Activated naive CD8-positive, alpha-beta T cell (primary cell): ENCODE measurements at regions not wholly inside any gene's neighbourhood (a gene's known extent, or its start where the extent isn't known, plus 50 kb on each side); places are given as distances from the start of the nearest gene placed in this dataset.

Experiments used
- H3K27ac Mint-ChIP-seq: one replicate; pipeline ENCODE4 v1.8.0; 2021; ENCODE audit warnings: mixed read lengths
- H3K27me3 Mint-ChIP-seq: one replicate; pipeline ENCODE4 v1.8.0; 2021; ENCODE audit warnings: mixed read lengths
- H3K36me3 Mint-ChIP-seq: one replicate; pipeline ENCODE4 v1.8.0; 2021; ENCODE audit warnings: mixed read lengths
- H3K4me1 Mint-ChIP-seq: one replicate; pipeline ENCODE4 v1.8.0; 2021; ENCODE audit warnings: low read depth, mixed read lengths
- H3K4me3 Mint-ChIP-seq: one replicate; pipeline ENCODE4 v1.8.0; 2021; ENCODE audit warnings: mild to moderate bottlenecking, mixed read lengths
- H3K9me3 Mint-ChIP-seq: one replicate; pipeline ENCODE4 v1.8.0; 2021; ENCODE audit warnings: low read depth, mixed read lengths

DNA sequence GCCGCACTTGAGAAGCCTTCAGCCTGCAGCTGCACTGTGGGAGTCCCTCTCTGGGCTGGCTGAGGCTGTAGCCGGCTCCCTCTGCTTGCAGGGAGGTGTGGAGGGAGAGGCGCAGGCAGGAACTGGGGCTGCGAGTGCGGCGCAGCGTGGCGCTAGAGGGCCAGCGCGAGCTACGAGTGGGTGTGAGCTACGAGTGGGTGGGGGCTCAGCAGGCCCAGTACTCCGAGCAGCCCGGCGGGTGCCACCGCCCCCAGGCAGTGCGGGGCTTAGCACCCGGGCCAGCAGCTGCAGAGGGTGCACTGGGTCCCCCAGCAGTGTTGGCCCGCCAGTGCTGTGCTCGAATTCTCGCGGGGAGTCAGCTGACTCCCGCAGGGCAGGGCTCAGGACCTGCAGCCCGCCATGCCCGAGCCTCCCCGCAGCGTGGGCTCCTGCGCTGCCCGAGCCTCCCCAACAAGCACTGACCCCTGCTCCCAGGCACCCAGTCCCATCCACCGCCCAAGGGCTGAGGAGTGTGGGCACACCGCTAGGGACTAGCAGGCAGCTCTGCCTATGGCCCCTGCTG, 1620.1 kb downstream of the BRINP3 start:
- Mint-ChIP-seq H3K9me3 (peaks cover 18% of the 10 kb centered on the region), H3K36me3 (no peaks in the 10 kb centered on the region), H3K27me3 (no peaks in the 10 kb centered on the region), H3K4me1 (no peaks in the 10 kb centered on the region), H3K4me3 (no peak overlapping the region), H3K27ac (no peak overlapping the region)

DNA sequence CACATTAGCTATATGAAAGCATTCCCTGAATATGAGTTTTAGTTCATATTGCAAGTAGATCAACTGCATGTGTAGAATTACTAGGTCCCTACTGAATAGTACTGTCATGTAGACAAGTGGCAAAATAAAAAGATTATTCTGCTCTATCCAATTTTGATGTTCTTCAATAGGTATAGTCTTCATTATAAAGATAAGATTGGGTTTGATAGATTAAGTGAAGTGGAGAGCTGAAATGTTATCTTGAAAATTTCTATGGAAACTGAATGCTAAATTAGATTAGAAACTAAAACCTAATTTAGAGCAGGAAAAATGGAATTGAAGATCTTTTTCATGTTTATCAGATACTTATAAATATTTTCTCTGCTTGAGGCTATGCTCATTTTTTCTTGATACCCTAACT, 1610.0 kb downstream of the BRINP3 start:
- Mint-ChIP-seq H3K27ac (no peak overlapping the region), H3K9me3 (peaks cover 7% of the 10 kb centered on the region), H3K27me3 (no peaks in the 10 kb centered on the region), H3K4me3 (no peak overlapping the region), H3K36me3 (no peaks in the 10 kb centered on the region), H3K4me1 (no peaks in the 10 kb centered on the region)

DNA sequence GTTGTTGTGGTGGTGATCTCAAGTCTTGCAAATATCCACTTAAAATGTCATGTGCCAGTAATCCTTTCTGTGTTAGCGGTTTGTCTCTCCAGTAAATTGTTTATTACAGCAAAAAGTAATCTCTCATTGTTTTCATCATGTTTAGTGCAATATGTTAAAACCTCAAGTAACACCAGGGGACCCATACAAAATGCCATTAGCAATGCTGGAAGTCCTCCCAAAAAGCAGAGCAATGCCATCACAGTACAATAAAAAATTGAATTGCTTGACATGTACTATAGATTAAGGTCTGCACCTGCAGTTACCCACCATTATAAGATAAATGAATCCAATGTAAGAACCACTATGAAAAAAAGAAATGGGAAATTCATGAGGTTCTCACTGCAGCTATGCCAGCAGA, 1606.5 kb downstream of the BRINP3 start:
- H3K36me3 Mint-ChIP-seq, result no peaks in the 10 kb centered on the region

DNA sequence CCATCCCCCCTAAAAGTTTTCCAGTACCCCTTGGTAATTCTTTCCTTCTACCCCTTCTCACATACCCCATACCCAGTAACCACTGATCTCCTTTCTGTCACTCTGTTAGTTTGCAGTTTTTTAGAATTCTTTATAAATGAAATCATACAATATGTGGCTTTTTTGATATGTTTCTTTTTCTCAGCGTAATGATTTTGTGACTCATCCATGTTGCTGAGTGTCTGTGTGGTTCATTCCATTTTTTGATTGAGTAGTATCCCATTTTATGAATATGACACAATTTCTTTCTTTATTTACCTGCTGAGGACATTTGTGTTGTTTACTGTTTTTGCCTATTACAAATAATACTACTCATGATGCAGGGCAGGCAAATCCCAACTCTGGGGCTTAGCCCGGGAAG, 1605.3 kb downstream of the BRINP3 start:
- Mint-ChIP-seq H3K9me3 (no peaks in the 10 kb centered on the region), H3K4me3 (no peak overlapping the region), H3K27me3 (no peaks in the 10 kb centered on the region), H3K36me3 (no peaks in the 10 kb centered on the region), H3K4me1 (no peaks in the 10 kb centered on the region), H3K27ac (no peak overlapping the region)

More for the DNA sequence above, 1606.5 kb downstream of the BRINP3 start:
- Mint-ChIP-seq H3K4me3 (no peak overlapping the region), H3K27me3 (no peaks in the 10 kb centered on the region), H3K27ac (no peak overlapping the region), H3K4me1 (no peaks in the 10 kb centered on the region), H3K9me3 (no peaks in the 10 kb centered on the region)

DNA sequence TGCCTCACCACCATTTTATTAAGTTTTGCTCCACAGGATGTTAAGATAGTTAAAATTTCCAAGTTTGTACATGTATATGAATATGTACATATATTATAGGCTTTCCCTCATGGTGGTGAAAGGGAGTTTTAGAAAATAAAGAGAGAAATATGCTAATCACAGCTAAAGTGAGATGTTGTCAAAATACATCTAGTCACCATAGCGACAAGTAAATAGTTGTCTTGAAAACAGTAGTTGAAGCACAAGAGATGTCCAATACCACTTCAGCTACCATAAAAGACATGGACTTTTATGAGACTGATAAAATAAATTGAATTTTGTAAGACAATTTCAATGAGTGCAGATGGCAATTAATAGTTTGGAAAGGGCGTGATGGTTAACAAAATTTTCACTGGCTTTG, 1600.0 kb downstream of the BRINP3 start:
- H3K9me3 Mint-ChIP-seq, result peaks cover 3% of the 10 kb centered on the region
- H3K27me3 Mint-ChIP-seq, result no peaks in the 10 kb centered on the region
- H3K4me3 Mint-ChIP-seq, result no peak overlapping the region
- no peak overlapping the region for H3K27ac Mint-ChIP-seq
- H3K36me3 Mint-ChIP-seq, result no peaks in the 10 kb centered on the region
- H3K4me1 Mint-ChIP-seq, result no peaks in the 10 kb centered on the region

DNA sequence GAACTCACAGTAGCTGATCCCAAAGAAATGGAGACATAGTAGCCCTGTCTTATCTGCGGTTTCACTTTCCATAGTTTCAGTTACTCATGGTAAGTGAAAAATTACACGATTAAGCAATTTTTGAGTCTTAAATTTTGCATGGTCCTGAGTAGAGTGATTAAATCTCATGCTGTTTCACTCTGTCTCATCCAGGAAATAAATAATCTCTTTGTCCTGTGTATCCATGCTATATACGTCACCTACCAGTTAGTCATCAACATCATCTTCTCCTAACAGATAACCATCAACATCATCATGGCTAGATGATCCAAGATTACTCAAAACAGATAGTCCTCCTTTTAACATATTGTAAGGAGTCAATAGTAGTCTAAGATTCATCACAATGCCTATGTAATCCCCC, 1589.3 kb downstream of the BRINP3 start:
- H3K9me3 Mint-ChIP-seq, result peaks cover 11% of the 10 kb centered on the region
- H3K4me3 Mint-ChIP-seq, result no peak overlapping the region
- H3K27me3 Mint-ChIP-seq, result no peaks in the 10 kb centered on the region
- no peak overlapping the region for H3K27ac Mint-ChIP-seq
- no peaks in the 10 kb centered on the region for H3K4me1 Mint-ChIP-seq
- no peaks in the 10 kb centered on the region for H3K36me3 Mint-ChIP-seq

DNA sequence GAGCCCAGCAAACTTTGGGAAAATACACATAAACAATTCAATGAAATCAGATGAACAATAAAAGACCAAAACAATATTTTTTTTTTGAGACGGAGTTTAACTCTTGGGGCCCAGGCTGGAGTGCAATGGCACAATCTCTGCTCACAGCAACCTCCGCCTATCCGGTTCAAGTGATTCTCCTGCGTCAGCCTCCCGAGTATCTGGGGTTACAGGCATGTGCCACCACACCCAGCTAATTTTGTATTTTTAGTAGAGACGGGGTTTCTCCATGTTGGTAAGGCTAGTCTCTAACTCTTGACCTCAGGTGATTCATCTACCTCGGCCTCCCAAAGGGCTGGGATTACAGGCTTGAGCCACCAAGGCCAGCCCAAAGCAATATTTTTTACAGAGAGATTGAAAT, 1588.5 kb downstream of the BRINP3 start:
- Mint-ChIP-seq H3K9me3 (peaks cover 6% of the 10 kb centered on the region), H3K36me3 (no peaks in the 10 kb centered on the region), H3K4me3 (no peak overlapping the region), H3K4me1 (no peaks in the 10 kb centered on the region), H3K27ac (no peak overlapping the region), H3K27me3 (no peaks in the 10 kb centered on the region)

DNA sequence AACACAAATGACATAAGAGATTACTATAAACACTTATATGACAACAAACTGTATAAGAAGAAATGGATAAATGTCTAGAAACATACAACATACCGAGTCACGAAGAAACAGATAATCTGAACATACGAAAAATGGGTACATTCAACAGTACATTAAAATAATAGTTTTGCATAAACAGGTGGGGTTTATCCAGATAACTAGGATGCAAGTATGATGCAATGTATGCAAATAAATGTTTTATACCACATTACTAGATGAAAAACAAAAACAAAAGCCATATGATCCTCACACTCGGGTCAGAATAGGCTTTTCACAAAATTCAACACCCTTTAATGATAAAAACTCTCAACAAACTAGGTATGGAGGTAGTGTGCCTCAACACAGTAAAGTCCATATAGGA, 1585.7 kb downstream of the BRINP3 start:
- peaks cover 6% of the 10 kb centered on the region for H3K9me3 Mint-ChIP-seq
- no peaks in the 10 kb centered on the region for H3K27me3 Mint-ChIP-seq
- H3K4me1 Mint-ChIP-seq, result no peaks in the 10 kb centered on the region
- no peak overlapping the region for H3K4me3 Mint-ChIP-seq
- no peak overlapping the region for H3K27ac Mint-ChIP-seq
- no peaks in the 10 kb centered on the region for H3K36me3 Mint-ChIP-seq

DNA sequence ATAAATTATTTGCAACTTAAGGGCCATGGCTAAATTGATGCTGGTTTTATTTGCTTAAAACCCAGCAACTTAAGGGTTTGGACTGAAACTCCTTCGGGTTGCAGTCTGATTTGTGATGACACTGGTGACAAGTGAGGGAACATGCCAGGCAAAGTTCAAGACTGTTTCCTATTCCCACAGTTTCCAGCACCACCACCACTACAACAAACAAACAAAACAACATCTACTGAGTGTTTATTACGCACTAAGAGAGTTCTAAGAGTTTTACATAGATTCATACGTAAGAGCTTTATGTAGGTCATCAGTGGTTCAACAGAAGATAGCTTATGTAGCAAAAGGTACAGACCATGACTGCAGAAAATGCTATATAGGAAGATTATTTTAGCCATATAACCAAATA, 1582.1 kb downstream of the BRINP3 start:
- Mint-ChIP-seq H3K4me3 (no peak overlapping the region), H3K27ac (no peak overlapping the region), H3K9me3 (peaks cover 3% of the 10 kb centered on the region), H3K4me1 (no peaks in the 10 kb centered on the region), H3K36me3 (no peaks in the 10 kb centered on the region), H3K27me3 (no peaks in the 10 kb centered on the region)

DNA sequence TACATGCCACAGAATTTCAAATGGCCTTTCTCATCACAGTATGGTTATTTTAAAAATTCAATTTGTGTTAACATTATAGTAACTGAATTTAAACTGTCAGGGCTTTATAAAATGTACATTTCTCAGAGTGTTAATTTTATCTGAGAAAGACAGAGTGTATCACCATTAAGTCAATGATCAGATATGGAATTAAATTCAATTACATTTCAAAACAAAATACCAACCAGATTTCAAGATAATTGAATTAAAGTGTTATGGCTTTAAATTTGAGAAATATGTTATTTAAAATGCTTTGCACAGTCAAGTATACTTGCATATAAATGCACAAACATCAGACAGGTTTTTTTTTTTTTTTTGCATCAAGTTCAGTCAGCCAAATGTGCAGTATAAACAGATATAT, 1574.4 kb downstream of the BRINP3 start:
- Mint-ChIP-seq H3K27me3 (no peaks in the 10 kb centered on the region), H3K36me3 (no peaks in the 10 kb centered on the region), H3K4me3 (no peak overlapping the region), H3K27ac (no peak overlapping the region), H3K4me1 (no peaks in the 10 kb centered on the region), H3K9me3 (peaks cover 4% of the 10 kb centered on the region)

DNA sequence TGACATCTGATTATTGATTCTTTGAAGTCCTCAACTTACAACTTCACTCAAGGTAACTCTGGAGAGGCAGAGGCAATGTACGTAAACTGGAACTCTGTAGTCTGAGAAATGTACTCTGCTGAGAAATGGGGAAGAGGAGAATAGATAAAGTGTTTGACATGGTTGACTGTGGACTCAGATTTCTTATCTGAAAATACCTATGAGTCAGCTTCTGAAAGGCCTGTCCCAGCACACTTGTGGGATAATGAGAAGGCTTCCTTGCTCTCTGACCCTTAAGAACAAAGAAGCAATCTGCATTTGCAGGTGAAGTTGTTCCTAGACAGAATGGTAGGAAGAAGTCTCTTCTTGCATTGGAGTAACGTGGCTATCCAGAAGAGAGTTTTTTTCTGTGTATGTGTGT, 1573.5 kb downstream of the BRINP3 start:
- H3K36me3 Mint-ChIP-seq, result no peaks in the 10 kb centered on the region
- H3K4me3 Mint-ChIP-seq, result no peak overlapping the region
- no peaks in the 10 kb centered on the region for H3K4me1 Mint-ChIP-seq
- H3K27me3 Mint-ChIP-seq, result no peaks in the 10 kb centered on the region
- no peak overlapping the region for H3K27ac Mint-ChIP-seq
- peaks cover 4% of the 10 kb centered on the region for H3K9me3 Mint-ChIP-seq

DNA sequence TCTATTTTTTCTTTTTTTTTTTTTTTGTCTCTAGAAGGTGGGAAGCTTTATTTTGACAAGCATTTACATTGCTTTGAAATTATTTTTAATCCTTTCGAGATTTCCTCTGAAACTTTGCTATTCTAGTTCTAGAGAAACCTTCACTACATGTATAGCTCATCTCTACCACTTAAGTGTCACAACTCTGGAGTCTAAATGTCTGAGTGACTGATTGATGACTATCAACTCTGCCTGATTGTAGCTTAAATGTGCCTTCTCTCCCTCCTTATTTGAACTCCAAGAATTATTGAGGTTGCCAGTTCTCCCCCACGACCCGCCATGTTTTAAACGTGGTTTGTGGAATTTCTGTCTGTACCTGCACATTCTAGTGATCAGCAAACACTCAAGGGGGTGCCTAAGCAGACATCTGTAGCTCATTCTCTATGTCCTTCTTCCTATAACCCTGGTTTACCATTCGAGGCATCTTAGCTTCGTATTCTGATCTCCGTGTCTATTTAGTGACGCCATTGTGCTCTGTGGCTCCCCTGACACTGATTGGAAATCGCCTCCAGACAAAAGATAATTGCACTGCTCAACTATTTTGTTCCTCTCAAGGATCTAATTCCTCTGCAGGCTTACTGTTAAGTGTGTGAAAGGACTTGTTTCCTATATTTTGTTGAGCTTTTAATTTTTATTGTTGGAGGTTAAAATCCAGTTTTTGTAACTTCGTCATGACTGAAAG, 1570.6 kb downstream of the BRINP3 start:
- no peaks in the 10 kb centered on the region for H3K27me3 Mint-ChIP-seq
- H3K36me3 Mint-ChIP-seq, result no peaks in the 10 kb centered on the region
- no peak overlapping the region for H3K4me3 Mint-ChIP-seq
- H3K27ac Mint-ChIP-seq, result no peak overlapping the region
- no peaks in the 10 kb centered on the region for H3K4me1 Mint-ChIP-seq
- no peaks in the 10 kb centered on the region for H3K9me3 Mint-ChIP-seq

DNA sequence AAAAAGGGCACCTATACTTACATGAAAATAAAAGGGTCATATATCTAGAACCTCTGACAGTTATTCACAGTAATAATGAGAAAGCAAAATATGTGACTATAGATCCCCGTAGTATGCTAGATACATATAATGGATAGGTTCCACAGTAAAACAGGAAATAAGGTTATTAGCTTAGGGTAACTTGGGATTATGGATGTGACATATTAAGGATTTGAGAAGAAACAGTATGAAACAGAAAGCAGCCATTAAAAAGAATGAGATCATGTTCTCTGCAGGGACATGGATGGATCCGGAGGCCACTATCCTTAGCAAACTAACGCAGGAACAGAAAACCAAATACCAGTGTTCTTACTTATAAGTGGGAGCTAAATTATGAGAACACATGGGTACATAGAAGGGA, 1547.3 kb downstream of the BRINP3 start:
- H3K27me3 Mint-ChIP-seq, result no peaks in the 10 kb centered on the region
- H3K4me1 Mint-ChIP-seq, result no peaks in the 10 kb centered on the region
- H3K9me3 Mint-ChIP-seq, result peaks cover 9% of the 10 kb centered on the region
- no peaks in the 10 kb centered on the region for H3K36me3 Mint-ChIP-seq
- no peak overlapping the region for H3K27ac Mint-ChIP-seq
- H3K4me3 Mint-ChIP-seq, result no peak overlapping the region

DNA sequence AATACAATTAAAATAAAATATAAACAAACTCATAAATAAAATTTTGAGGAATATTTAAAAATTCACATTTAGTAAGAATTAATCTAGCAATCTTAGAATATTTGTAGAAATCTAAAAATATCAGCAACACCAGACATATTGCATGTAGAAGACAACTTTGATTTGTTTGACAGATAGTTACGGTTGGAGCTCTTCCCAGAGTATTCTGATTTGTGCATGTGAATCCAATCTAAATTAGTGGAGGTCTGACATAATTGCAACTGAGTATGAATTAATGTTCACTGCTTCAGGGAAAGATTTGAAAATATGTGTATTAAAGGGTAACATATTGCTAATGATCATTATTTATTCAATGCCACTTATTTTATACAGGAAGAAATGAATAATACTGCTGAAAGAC, 1546.2 kb downstream of the BRINP3 start:
- Mint-ChIP-seq H3K36me3 (no peaks in the 10 kb centered on the region), H3K4me3 (no peak overlapping the region), H3K9me3 (peaks cover 13% of the 10 kb centered on the region), H3K27me3 (no peaks in the 10 kb centered on the region), H3K4me1 (no peaks in the 10 kb centered on the region), H3K27ac (no peak overlapping the region)

DNA sequence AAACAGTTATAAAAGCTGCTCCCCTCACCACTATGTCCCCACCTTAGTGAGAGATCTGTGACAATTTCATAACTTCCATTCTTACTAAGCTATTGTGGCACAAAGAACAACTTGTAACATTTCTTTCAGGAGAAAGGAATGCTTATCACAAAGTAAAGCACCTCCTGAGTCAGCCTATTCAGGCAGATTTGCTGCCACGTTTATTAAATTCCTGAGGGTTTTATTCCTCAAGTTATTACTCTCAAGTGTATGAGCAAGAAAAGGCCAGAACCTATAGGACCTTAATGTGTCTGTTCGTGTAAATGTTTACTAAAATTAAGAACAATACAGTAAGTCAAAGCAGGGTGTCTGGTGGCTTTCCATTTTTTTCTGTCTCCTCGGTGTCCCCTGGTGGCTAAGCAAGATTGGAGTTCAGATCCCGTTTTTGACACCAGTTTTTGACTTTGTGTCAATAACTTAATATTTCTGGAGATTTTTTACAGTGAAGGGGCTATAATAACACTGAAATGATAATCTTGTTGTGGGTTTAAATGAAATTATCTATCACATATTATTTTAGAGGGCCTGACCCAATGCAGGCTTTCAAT, 1539.6 kb downstream of the BRINP3 start:
- H3K36me3 Mint-ChIP-seq, result no peaks in the 10 kb centered on the region
- H3K4me3 Mint-ChIP-seq, result no peak overlapping the region
- no peaks in the 10 kb centered on the region for H3K4me1 Mint-ChIP-seq
- no peak overlapping the region for H3K27ac Mint-ChIP-seq
- no peaks in the 10 kb centered on the region for H3K27me3 Mint-ChIP-seq
- H3K9me3 Mint-ChIP-seq, result peaks cover 24% of the 10 kb centered on the region

DNA sequence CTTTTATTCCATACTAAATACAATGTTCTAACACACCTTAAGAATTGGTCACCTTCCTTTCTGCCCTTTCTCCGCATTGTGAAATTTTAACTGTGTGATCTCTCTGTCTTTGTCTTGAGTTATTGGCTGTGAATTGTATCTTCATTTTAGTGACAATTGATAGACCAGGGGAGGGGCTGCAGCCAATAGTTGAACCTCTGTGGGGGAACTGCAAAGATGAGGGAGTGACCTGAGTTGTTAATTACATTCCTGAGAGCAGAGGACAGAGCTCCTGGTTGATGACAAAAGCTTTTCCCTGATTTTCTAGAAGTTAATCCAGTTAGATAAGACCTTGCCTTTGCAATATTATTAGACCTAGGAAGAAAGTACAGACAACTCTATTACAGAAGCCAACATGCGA, 1535.7 kb downstream of the BRINP3 start:
- Mint-ChIP-seq H3K27me3 (no peaks in the 10 kb centered on the region), H3K9me3 (peaks cover 19% of the 10 kb centered on the region), H3K36me3 (no peaks in the 10 kb centered on the region), H3K4me1 (no peaks in the 10 kb centered on the region), H3K4me3 (no peak overlapping the region), H3K27ac (no peak overlapping the region)
